SW 1271 (cell line): ENCODE measurements at regions not wholly inside any gene's neighbourhood (a gene's known extent, or its start where the extent isn't known, plus 50 kb on each side); places are given as distances from the start of the nearest gene placed in this dataset.
"Not testable (repeated sequence)": the region's sequence is repeated elsewhere in the genome, so short reads cannot be mapped to it uniquely, and the experiment has no call there.

Experiments
- DNase-seq, 2 experiments: peaks; one replicate each; lab custom pipeline; 2025; lab: John Stamatoyannopoulos, UW

DNA sequence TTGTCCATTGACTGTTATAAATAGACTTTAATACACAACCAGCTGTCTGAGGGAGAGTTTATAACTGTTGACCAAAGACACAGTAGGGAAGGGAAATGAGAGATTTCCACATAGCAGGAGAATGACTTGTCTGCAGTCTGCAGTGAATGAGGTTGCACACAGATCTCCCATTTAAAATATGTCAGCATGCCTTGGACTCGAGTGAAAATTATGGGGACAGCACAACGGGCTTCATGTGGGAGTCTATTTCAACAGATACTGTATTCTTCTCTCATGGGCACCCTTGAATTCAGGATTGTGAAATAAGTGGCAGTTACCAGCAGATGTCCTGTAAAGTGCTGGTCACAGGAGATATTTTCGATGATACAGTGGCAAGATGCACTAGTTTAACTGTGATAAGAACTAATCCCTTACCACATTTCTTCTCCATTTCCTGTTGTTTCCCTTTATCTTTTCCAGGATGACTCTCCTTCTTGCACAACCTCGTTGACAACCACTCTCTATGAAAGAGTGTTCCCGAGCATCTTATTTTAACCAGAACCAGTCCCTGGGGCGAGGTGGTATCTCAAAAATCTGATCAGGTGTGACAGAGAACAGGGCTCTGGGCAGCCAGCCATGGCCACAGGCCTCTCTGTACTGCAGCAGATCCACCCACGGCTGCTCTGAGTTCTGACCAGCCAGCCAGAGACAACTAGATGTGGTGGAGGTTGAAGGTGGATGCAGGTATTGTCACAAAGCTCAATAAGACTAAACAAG lies 51.5 kb upstream of the MAP3K1 start:
- no peak for DNase-seq

GRCh38 chr5:56763182-56763581 lies 52.2 kb upstream of the MAP3K1 start:
- DNase-seq = no peak

DNA sequence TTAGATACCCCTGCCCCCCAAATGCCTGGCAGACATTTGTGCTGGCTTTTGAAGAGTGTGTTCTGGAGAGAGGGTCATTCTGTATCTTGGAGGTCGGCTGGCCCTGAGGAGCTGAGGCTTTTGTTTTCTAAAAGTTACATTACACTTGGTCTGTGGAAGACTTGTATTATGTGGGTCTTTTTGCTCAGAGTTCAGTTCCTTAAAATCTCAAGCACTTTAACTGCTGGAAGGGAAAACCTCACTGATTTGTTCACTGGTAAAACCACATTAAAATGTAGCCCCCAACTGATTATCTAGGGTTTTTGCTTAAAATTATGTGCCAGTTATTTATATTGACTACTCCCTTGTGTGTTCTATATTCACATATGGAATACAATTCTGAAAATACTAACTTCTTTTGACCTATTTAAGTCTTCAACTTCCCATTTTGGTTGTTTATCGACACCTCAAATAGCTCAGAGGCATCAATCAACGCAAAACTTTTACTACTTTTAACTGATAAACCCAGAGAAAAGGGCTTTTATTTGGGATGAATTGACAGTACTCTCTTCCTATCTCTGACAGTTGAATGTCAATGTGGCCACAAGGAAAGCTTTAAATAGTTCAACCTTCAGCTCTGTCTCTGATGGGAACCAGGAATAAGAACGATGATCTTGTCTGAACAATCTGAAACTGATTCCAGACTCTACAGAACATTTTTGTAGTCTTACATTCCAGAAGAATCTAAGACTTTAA lies 54.0 kb upstream of the MAP3K1 start:
- no peak for DNase-seq

GRCh38 chr5:56760723-56761122 lies 54.6 kb upstream of the MAP3K1 start:
- no peak for DNase-seq

DNA sequence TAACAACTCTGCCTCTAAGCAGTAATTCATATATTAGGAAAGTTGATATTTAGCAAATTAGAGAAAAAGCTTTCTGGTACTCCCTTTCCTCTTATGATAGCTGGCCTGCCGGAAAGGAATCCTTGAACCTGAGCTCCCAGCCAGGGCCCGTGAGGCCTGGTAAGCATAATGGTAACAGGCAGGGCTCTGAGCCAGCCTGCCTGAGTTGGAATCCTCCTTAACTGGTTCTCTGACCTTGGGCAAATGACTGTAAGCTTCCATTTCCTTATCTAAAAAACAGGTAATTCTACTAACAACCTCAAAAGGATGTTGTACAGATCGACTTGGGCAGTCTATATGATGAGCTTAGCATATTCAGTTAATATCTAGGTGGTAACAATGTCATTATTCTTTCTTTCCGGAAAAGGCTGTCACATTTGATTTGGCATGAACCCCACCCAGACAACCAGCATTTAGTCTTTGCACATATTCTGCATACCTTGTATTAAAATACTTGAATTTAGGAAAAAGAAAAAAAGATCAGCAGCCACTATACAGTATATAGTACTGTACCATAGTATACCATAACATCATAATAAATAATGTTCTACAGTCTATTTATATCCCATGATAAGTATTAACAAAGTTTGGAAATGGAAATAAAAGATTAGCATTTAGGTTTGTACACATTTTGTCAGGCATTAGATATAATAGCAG lies 55.7 kb upstream of the MAP3K1 start:
- DNase-seq = no peak

DNA sequence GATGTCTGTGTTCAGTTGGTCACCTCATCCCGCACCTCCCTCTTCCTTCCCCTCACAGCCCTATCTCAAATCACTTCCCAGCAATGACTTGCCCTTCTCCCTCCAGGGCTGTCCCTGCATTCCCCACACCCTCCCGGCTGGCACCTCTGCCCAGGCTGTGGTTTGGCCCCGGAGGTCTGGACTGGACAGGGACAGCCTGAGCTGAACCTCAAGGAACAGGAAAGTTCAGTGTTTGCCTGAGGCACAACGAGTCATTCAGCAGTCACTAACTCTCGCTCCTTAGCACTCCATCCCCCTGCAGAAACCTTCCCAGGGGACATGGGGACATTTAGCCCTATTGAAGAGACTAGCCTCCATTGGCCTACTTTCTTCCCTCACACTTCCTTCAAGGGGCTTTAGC lies 58.3 kb upstream of the MAP3K1 start:
- DNase-seq = no peak

- DNase-seq = no peak
Measured at GRCh38 chr5:56755036-56755555, 60.3 kb upstream of the MAP3K1 start.

DNA sequence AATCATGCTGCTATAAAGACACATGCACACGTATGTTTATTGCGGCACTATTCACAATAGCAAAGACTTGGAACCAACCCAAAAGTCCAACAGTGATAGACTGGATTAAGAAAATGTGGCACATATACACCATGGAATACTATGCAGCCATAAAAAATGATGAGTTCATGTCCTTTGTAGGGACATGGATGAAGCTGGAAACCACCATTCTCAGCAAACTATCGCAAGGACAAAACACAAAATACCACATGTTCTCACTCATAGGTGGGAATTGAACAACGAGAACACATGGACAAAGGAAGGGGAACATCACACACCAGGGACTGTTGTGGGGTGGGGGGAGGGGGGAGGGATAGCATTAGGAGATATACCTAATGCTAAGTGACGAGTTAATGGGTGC lies 61.8 kb upstream of the MAP3K1 start:
- not testable (repeated sequence) for DNase-seq

GRCh38 chr5:56751572-56752313 lies 63.6 kb upstream of the MAP3K1 start:
- no peak for DNase-seq

- no peak for DNase-seq
Measured at GRCh38 chr5:56749842-56750241, 65.5 kb upstream of the MAP3K1 start.

DNA sequence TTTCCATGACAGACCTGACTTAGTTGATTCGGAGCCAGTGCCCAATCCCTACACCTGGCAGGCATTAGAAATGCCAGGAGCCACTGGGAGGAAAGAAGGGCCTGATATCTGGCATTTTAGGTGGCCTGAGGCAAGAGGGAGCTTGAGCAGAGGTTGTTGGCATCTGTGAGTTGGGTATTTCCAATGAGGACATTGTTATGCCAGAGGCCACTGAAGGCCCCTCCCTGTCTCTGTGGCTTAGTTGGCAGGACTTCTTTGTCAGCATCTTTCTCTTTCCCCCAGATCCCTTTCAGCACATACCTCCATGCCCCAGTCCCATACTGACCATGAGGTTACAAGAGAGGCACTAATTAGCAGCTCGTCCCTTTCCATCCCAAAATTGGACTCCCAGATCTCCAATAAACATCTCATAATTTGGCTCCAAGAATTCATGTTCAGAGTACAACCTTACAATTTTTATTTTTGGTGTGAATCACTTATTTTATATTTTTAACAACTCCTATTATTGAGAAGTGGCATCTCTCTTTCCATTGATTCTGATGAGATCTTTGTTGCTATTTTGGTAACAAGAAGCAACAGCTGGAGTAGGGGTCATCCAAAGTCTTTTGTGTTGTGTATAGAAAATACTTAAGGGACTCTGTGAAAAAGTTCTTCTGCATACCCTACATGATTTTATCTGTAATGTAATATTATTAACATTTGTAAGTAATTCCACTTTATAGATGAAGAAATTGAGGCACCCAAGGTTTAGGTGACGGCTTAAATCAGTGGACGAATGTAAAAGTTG lies 68.6 kb upstream of the MAP3K1 start:
- DNase-seq = no peak

GRCh38 chr5:56745864-56746263 lies 69.5 kb upstream of the MAP3K1 start:
- no peak for DNase-seq

- no peak for DNase-seq
Measured at GRCh38 chr5:56740868-56741267, 74.5 kb upstream of the MAP3K1 start.

DNA sequence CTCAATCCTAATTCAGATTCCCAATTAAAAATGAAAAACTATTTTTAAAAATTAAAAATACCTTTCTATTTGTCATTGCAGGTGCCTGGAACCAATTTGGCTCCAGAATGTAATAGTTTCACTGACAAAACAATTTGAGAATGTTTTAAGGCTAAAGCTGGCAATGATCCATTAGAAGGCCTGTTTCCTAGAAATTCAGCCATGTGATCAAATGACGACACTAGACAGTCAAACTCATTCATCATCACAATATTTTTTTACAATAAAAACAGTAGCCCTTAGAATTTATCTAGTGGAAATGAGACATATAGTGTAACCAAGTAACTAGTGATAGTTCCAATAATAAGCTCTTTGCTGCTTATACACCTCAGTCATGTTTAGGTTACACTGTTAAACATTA lies 75.4 kb upstream of the MAP3K1 start:
- DNase-seq = no peak

GRCh38 chr5:56737951-56738606 lies 77.3 kb upstream of the MAP3K1 start:
- no peak for DNase-seq

DNA sequence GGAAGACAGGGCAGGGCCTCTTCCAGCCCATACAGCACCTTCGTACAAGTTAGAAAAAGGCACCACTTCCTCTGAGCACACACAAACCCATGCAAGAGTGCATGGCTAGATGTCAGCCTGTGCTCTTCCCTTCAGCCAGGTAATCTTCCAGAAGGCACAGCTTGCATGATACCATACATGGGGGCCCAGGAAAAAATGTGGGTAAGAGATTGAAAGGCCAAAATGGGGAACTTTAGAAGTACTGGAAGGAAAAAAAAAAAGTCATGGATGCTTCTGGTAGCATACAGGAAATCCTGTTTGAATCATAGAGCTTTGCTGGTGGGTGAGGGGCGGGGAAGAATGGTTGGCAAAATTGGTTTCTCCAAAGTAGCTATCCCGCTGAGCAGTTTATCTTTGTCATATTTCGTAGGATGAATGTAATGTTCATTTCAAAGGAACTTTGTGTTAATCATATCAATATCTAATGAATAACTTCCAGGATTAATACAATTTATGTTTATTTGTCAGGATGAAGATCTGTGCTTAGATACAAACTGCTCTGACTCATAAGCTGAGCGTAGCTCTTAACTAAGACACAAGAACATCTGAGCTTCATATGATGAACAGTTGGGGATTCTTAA lies 78.2 kb upstream of the MAP3K1 start:
- no peak for DNase-seq

- DNase-seq = no peak
Measured at GRCh38 chr5:56735849-56736641, 79.3 kb upstream of the MAP3K1 start.

DNA sequence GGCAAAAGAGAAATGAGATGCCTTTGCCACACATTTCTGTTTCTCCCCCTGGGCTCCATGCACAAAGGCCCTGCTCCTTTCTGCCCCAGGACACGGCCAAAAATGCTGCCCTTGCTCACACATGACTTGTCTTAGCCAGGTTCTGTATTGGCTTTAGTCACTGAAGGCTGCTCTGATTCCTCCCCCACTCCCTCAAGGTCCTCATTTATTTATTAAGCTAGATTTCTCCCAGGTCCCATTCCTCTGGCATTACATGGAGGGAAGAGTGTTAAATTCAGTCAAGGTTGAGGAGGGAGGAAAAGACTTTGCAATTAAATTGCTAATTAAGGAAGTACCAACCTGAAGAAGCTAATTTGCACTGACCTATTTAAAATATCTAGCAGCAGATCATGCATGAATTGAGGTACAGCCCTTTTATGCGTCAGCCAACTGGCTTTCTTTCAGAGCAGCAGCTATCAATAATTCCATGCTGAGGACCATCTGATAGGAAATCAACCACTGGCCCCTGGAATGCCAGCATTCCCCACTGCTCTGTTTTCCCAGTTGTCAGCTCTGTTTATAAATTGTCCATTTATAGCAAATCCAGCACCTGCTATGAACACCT lies 81.2 kb upstream of the MAP3K1 start:
- DNase-seq = no peak

DNA sequence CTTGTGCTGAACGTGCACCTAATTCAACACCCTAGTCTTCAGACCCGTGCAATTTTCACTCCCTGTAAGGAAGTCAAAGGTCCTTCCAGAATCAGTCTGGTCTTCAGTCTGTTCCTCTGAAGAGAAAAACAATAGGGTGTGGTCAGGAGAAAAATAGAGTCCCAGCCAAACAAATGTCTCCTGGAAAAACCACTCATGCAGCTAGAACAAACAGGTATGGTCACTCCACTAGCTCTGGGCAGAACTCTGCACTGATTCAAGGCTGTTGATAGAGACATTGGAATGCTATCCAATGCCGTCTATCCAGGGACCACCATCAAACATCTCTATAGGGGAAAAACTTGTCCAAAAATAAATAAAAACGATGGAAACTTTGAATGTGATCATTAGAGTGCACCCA lies 81.8 kb upstream of the MAP3K1 start:
- DNase-seq = no peak
